ENCODE measurements at regions not wholly inside any gene's neighbourhood (a gene's known extent, or its start where the extent isn't known, plus 50 kb on each side); places are given as distances from the start of the nearest gene placed in this dataset.

GRCh38 chr7:136045181-136045580 lies 68.0 kb upstream of the MTPN start:
- Histone ChIP-seq H3K9me3 (no peaks in the 10 kb centered on the region), H3K4me1 (peaks cover 0 to 2% of the 10 kb centered on the region in 2 donors), H3K27me3 (no peaks in the 10 kb centered on the region), H3K4me3 (no peak overlapping the region), H3K36me3 (no peaks in the 10 kb centered on the region), H3K27ac (no peak overlapping the region)
- TF ChIP-seq CTCF (IDR thresholded peaks at IDR 0.05 in 4 of 5, conservative IDR thresholded peaks at IDR 0.05 in 1 of 5) (no peak), POLR2A (IDR thresholded peaks at IDR 0.05) (no peak)
- in situ Hi-C loops (cut with MboI; ENCODE audit: low sequenced_read_pairs in 4 of 4) (no loop called here), intact Hi-C loops (cut with DNase I; ENCODE audit: low total_unique reads) (no loop called here)
- no peak for ATAC-seq
- DNase-seq, result no peak

- H3K9me3 ChIP-seq, result no peaks in the 10 kb centered on the region
- H3K36me3 ChIP-seq, result no peaks in the 10 kb centered on the region
- DNase-seq (no peak), ATAC-seq (no peak)
- in situ Hi-C loops (cut with MboI; ENCODE audit: low sequenced_read_pairs in 4 of 4) (no loop called here), intact Hi-C loops (cut with DNase I; ENCODE audit: low total_unique reads) (loop anchor here (5.0 kb wide), 1 partner anchor 62 kb away; the partner anchor contains the start of gene MTPN)
- H3K27ac ChIP-seq, result no peak overlapping the region
- no peak overlapping the region for H3K4me3 ChIP-seq
- H3K27me3 ChIP-seq, result no peaks in the 10 kb centered on the region
- H3K4me1 ChIP-seq, result peaks cover 14 to 23% of the 10 kb centered on the region in 2 donors
- no peak for TF ChIP-seq CTCF (IDR thresholded peaks at IDR 0.05 in 4 of 5, conservative IDR thresholded peaks at IDR 0.05 in 1 of 5)
- TF ChIP-seq POLR2A (IDR thresholded peaks at IDR 0.05), result no peak
These were observed 62.6 kb upstream of the MTPN start for GRCh38 chr7:136039577-136040345.

- H3K9me3 ChIP-seq, result no peaks in the 10 kb centered on the region
- no peaks in the 10 kb centered on the region for H3K36me3 ChIP-seq
- no peak for DNase-seq
- ATAC-seq, result peak in 1 of 2 donors; percentile 33
- no peaks in the 10 kb centered on the region for H3K27me3 ChIP-seq
- in situ Hi-C loops (cut with MboI; ENCODE audit: low sequenced_read_pairs in 4 of 4) (no loop called here), intact Hi-C loops (cut with DNase I; ENCODE audit: low total_unique reads) (loop anchor here (5.0 kb wide), 1 partner anchor 59 kb away; the partner anchor contains the start of gene MTPN)
- H3K4me3 ChIP-seq, result peak overlapping the region in 1 of 4 donors; percentile 10
- peaks cover 24 to 48% of the 10 kb centered on the region in 2 donors for H3K4me1 ChIP-seq
- H3K27ac ChIP-seq, result peak overlapping the region; percentile 82 to 89 (median 84)
- TF ChIP-seq POLR2A (IDR thresholded peaks at IDR 0.05) (no peak), CTCF (IDR thresholded peaks at IDR 0.05 in 4 of 5, conservative IDR thresholded peaks at IDR 0.05 in 1 of 5) (no peak)
These were observed 59.2 kb upstream of the MTPN start for GRCh38 chr7:136036336-136036735.

GRCh38 chr7:136034132-136034531 lies 57.0 kb upstream of the MTPN start:
- Histone ChIP-seq H3K36me3 (no peaks in the 10 kb centered on the region), H3K27me3 (no peaks in the 10 kb centered on the region), H3K27ac (peak overlapping the region; percentile 78 to 89 (median 84)), H3K9me3 (no peaks in the 10 kb centered on the region), H3K4me1 (peaks cover 24 to 44% of the 10 kb centered on the region in 2 donors), H3K4me3 (no peak overlapping the region)
- ATAC-seq, result no peak
- intact Hi-C loops (cut with DNase I; ENCODE audit: low total_unique reads), result no loop called here
- no peak for DNase-seq
- TF ChIP-seq CTCF (IDR thresholded peaks at IDR 0.05 in 4 of 5, conservative IDR thresholded peaks at IDR 0.05 in 1 of 5) (no peak), POLR2A (IDR thresholded peaks at IDR 0.05) (no peak)
- in situ Hi-C loops (cut with MboI; ENCODE audit: low sequenced_read_pairs in 4 of 4), result no loop called here

Data from gastrocnemius medialis (tissue), 4 donors.